ENCODE measurements at regions not wholly inside any gene's neighbourhood (a gene's known extent, or its start where the extent isn't known, plus 50 kb on each side); places are given as distances from the start of the nearest gene placed in this dataset.

DNA sequence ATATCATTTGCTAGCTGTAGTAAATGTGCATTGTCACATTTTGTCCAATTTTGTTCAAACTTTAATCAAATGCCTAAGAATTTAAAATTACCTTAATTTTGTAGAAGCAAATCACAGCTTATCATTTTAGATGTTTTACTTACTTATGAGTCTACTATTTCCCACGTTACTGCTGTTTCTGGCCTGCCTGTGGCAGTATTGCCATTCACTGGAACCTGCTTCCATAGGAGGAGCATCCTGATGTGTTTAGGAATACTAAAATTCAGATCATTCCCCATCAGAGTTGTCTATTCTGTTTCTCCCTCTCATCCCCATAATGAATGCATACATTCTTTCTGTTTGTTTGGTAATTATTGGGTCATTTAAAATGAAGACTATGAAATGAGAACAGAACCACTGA, 119.5 kb upstream of the SNRPN start:
- TF ChIP-seq, protein P1, sequence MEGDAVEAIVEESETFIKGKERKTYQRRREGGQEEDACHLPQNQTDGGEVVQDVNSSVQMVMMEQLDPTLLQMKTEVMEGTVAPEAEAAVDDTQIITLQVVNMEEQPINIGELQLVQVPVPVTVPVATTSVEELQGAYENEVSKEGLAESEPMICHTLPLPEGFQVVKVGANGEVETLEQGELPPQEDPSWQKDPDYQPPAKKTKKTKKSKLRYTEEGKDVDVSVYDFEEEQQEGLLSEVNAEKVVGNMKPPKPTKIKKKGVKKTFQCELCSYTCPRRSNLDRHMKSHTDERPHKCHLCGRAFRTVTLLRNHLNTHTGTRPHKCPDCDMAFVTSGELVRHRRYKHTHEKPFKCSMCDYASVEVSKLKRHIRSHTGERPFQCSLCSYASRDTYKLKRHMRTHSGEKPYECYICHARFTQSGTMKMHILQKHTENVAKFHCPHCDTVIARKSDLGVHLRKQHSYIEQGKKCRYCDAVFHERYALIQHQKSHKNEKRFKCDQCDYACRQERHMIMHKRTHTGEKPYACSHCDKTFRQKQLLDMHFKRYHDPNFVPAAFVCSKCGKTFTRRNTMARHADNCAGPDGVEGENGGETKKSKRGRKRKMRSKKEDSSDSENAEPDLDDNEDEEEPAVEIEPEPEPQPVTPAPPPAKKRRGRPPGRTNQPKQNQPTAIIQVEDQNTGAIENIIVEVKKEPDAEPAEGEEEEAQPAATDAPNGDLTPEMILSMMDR (IDR thresholded peaks at IDR 0.05), result no peak
- no peak for TF ChIP-seq POLR2A (IDR thresholded peaks at IDR 0.05)
- TF ChIP-seq EP300 (IDR thresholded peaks at IDR 0.05), result no peak

Measured in ovary (tissue), 3 donors.